ENCODE measurements at regions not wholly inside any gene's neighbourhood (a gene's known extent, or its start where the extent isn't known, plus 50 kb on each side); places are given as distances from the start of the nearest gene placed in this dataset.
"Not testable (repeated sequence)": the region's sequence is repeated elsewhere in the genome, so short reads cannot be mapped to it uniquely, and the experiment has no call there.

DNA sequence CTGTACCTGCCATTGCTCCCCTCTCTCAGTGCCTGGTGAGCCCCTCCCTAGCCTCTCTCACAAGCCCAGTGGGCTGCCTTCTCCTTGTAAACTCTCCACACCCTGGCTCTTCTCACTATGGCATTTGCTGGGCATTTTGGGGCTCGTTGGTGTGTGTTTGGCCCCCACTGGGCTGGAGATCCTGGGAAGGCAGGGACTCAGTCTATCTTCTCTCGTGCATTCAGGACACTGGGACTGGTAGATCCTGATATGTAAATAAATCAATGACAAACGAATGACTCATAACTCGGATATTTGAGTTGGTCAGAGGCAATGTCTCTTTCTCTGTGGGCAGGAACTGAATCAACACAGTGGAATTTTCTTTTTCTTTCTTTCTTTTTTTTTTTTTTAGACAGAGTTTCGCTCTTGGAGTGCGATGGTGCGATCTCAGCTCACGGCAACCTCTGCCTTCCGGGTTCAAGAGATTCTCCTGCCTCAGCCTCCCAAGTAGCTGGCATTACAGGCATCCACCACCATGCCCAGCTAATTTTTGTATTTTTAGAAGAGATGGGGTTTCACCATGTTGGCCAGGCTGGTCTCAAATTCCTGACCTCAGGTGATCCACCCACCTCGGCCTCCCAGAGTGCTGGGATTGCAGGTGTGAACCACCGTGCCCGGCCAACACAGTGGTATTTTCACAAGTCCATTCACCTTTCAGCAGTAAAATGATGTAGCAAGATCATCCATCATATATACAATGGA lies 144.6 kb upstream of the SPRED2 start:
- H3K4me3 ChIP-seq (replicated peaks; ENCODE audit: low read depth, low read length) = no peak overlapping the region
- peak; percentile 87 for DNase-seq (ENCODE audit: extremely low read depth, low read depth)
- TF ChIP-seq, protein P1, sequence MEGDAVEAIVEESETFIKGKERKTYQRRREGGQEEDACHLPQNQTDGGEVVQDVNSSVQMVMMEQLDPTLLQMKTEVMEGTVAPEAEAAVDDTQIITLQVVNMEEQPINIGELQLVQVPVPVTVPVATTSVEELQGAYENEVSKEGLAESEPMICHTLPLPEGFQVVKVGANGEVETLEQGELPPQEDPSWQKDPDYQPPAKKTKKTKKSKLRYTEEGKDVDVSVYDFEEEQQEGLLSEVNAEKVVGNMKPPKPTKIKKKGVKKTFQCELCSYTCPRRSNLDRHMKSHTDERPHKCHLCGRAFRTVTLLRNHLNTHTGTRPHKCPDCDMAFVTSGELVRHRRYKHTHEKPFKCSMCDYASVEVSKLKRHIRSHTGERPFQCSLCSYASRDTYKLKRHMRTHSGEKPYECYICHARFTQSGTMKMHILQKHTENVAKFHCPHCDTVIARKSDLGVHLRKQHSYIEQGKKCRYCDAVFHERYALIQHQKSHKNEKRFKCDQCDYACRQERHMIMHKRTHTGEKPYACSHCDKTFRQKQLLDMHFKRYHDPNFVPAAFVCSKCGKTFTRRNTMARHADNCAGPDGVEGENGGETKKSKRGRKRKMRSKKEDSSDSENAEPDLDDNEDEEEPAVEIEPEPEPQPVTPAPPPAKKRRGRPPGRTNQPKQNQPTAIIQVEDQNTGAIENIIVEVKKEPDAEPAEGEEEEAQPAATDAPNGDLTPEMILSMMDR (IDR thresholded peaks at IDR 0.05; ENCODE audit: low read depth, low read length, missing control alignments) = no peak

DNA sequence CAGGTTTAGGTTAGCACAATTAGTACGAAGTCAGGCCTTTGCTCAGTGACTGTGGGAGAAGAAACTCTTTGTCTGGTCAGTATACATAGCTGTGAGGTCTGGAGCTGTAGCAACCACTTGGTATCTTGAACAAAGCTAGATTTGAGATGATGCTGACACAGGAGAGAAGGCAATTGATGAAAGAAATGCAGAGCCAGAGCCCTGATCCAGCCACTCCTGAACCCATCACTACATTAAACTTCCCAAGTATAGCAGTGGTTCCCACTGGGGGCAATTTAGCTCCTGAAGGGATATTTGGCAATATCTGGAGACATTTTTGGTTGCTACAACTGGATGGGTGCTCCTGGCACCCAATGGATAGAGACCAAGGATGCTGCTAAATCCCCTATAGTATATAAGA lies 143.9 kb upstream of the SPRED2 start:
- DNase-seq (ENCODE audit: extremely low read depth, low read depth) = no peak
- TF ChIP-seq, protein P1 (IDR thresholded peaks at IDR 0.05; ENCODE audit: low read depth, low read length, missing control alignments) = no peak
- H3K4me3 ChIP-seq (replicated peaks; ENCODE audit: low read depth, low read length) = no peak overlapping the region

DNA sequence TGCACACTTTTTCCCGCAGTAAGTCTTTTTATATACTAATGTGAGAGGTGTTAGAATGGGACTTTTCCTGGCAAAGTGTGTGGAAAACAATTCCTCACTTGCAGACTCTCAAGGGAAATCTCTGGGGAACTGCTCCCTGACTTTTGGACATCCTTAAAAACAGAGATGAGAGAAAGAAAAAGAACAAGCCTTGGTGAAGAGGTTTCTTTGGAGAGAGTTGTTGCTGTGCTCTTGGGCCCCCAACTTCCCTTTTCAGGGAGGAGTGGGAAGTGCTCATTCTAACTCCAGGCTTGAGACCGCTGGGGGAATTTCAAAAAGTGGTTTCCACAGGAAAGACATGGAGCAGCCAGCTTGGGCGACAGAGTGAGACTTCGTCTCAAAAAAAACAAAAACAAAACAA lies 142.6 kb upstream of the SPRED2 start:
- no peak overlapping the region for H3K4me3 ChIP-seq (replicated peaks; ENCODE audit: low read depth, low read length)
- DNase-seq (ENCODE audit: extremely low read depth, low read depth) = no peak
- TF ChIP-seq, protein P1 (IDR thresholded peaks at IDR 0.05; ENCODE audit: low read depth, low read length, missing control alignments) = no peak

DNA sequence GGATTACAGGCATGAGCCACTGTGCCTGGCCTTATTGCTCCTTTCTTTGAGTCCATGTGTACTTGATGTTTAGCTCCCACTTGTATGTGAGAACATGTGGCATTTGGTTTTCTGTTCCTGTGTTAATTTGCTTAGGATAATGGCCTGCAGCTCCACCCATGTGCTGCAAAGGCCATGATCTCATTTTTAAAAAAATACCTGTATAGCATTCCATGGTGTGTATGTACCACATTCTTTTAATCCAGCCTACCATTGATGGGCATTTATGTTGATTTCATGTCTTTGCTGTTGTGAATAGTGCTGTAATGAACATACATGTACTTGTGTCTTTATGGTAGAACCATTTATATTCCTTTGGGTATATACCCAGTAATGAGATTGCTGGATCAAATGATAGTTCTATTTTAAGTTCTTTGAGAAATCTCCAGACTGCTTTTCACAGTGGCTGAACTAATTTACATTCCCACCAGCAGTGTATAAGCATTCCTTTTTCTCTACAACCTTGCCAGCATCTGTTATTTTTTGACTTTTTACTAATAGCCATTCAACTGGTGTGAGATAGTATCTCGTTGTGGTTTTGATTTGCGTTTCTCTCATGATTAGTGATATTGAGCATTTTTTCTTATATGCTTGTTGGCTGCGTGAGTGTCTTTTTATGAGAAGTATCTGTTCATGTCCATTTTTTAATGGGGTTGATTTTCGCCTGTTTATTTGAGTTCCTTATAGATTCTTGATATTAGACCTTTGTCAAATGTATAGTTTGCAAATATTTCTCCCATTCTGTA lies 136.4 kb upstream of the SPRED2 start:
- not testable (repeated sequence) for H3K4me3 ChIP-seq (replicated peaks; ENCODE audit: low read depth, low read length); DNase-seq (ENCODE audit: extremely low read depth, low read depth)

DNA sequence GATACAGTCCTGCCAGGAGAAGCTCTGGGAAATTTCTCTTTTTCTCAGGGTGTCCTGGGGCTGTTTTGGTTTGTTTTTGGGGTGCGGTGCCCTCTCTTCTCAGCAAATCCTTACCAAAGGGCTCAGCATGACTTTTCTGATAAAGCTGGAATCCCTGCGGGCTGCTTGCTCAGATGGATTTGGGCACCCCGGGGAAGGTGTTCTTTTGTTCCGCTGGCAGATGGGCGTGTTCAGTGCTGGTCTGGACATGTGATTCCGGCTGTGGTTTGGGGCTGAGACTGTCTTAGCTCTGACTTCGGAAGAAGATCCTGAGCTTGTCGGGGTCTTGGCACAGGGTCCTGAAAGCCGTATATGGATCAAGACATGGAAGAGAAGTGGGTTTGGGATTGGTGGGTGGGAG lies 134.2 kb upstream of the SPRED2 start:
- TF ChIP-seq, protein P1 (IDR thresholded peaks at IDR 0.05; ENCODE audit: low read depth, low read length, missing control alignments) = no peak
- DNase-seq (ENCODE audit: extremely low read depth, low read depth) = no peak
- H3K4me3 ChIP-seq (replicated peaks; ENCODE audit: low read depth, low read length) = no peak overlapping the region

DNA sequence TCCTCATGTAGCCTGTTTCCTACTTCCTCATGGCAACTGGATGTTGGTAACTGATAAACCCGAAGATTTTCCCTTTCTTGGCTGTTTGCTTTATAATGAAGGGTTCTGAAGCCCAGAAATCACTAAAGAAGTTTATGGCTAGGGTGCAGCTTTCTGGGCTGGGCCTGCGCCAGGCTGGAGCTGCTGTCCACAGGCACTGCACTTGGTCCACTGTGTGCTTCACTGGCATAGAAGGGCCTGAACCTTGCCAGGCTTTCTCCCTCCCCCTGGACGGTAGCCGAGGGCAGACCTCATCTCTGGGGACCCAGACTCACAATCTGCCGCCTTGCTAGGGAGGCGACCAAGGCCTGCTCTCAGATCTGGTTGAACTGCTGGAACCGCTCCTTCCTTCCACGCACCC lies 133.3 kb upstream of the SPRED2 start:
- TF ChIP-seq, protein P1 (IDR thresholded peaks at IDR 0.05; ENCODE audit: low read depth, low read length, missing control alignments) = no peak
- DNase-seq (ENCODE audit: extremely low read depth, low read depth) = no peak
- no peak overlapping the region for H3K4me3 ChIP-seq (replicated peaks; ENCODE audit: low read depth, low read length)

DNA sequence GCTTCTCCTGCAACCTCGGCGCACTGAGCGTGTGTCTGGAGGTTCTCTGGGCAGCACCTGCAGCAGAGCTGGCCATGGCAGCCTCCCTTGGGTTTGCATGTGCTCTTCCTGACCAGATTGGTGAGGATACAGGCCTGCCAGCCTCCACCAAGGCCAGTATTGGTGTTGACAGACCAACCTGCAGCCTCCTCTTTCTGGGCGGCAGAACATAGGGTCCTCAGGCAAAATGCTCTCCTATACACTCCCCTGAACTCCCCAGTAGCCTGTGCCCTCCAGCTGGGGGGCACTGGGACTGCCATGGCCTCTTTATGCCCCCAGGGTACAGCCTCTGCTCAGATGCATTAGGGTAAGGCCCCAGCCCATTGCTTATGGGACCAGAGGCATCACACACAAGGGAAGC lies 131.9 kb upstream of the SPRED2 start:
- no peak for DNase-seq (ENCODE audit: extremely low read depth, low read depth)

More for the DNA sequence above, 131.9 kb upstream of the SPRED2 start:
- TF ChIP-seq, protein P1 (IDR thresholded peaks at IDR 0.05; ENCODE audit: low read depth, low read length, missing control alignments) = no peak
- H3K4me3 ChIP-seq (replicated peaks; ENCODE audit: low read depth, low read length) = no peak overlapping the region

Measured in HFF-Myc (cell line).